DND-41 (cell line): ENCODE measurements at regions not wholly inside any gene's neighbourhood (a gene's known extent, or its start where the extent isn't known, plus 50 kb on each side); places are given as distances from the start of the nearest gene placed in this dataset.

ENCODE experiments used
- EZH2 ChIP-seq: IDR thresholded peaks from 3 replicates; pipeline ENCODE4 v1.6.1; 2012; ENCODE audit warnings: borderline replicate concordance, low read depth, mild to moderate bottlenecking, moderate library complexity, low read length, inconsistent platforms; ENCODE audit not compliant: severe bottlenecking
- TF ChIP-seq, protein P1 (sequence below): IDR thresholded peaks from 2 replicates; pipeline ENCODE4 v1.5.1; 2012; ENCODE audit warnings: borderline replicate concordance, low read length, moderate library complexity, mild to moderate bottlenecking; ENCODE audit not compliant: poor library complexity, severe bottlenecking; ENCODE audit errors: extremely low read depth

GRCh38 chr7:142629588-142630260, 119.5 kb upstream of the PRSS1 start:
- TF ChIP-seq, protein P1, sequence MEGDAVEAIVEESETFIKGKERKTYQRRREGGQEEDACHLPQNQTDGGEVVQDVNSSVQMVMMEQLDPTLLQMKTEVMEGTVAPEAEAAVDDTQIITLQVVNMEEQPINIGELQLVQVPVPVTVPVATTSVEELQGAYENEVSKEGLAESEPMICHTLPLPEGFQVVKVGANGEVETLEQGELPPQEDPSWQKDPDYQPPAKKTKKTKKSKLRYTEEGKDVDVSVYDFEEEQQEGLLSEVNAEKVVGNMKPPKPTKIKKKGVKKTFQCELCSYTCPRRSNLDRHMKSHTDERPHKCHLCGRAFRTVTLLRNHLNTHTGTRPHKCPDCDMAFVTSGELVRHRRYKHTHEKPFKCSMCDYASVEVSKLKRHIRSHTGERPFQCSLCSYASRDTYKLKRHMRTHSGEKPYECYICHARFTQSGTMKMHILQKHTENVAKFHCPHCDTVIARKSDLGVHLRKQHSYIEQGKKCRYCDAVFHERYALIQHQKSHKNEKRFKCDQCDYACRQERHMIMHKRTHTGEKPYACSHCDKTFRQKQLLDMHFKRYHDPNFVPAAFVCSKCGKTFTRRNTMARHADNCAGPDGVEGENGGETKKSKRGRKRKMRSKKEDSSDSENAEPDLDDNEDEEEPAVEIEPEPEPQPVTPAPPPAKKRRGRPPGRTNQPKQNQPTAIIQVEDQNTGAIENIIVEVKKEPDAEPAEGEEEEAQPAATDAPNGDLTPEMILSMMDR, result no peak
- no peak for TF ChIP-seq EZH2
